ENCODE measurements at regions not wholly inside any gene's neighbourhood (a gene's known extent, or its start where the extent isn't known, plus 50 kb on each side); places are given as distances from the start of the nearest gene placed in this dataset.

GRCh38 chr3:72273615-72274014 is 488.7 kb upstream of the PROK2 start:
- TF ChIP-seq, protein P1, sequence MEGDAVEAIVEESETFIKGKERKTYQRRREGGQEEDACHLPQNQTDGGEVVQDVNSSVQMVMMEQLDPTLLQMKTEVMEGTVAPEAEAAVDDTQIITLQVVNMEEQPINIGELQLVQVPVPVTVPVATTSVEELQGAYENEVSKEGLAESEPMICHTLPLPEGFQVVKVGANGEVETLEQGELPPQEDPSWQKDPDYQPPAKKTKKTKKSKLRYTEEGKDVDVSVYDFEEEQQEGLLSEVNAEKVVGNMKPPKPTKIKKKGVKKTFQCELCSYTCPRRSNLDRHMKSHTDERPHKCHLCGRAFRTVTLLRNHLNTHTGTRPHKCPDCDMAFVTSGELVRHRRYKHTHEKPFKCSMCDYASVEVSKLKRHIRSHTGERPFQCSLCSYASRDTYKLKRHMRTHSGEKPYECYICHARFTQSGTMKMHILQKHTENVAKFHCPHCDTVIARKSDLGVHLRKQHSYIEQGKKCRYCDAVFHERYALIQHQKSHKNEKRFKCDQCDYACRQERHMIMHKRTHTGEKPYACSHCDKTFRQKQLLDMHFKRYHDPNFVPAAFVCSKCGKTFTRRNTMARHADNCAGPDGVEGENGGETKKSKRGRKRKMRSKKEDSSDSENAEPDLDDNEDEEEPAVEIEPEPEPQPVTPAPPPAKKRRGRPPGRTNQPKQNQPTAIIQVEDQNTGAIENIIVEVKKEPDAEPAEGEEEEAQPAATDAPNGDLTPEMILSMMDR (IDR thresholded peaks at IDR 0.05; ENCODE audit: poor library complexity) = no peak
- TF ChIP-seq EZH2 (IDR thresholded peaks at IDR 0.05; ENCODE audit: borderline replicate concordance) = no peak

Data from hepatocyte (in vitro differentiated cells).